KMS-11 (cell line): ENCODE measurements at regions not wholly inside any gene's neighbourhood (a gene's known extent, or its start where the extent isn't known, plus 50 kb on each side); places are given as distances from the start of the nearest gene placed in this dataset.
A peak's percentile ranks its signal among the peaks of the same experiment; 100 is the strongest.

Experiments used
- H2AFZ ChIP-seq: fragments of 200-600 bp; sonication (generic); 2 replicates; pipeline ENCODE4 v1.6.1; 2016; ENCODE audit warnings: antibody characterized with exemption, mixed run types, low read depth
- H3K27ac ChIP-seq: fragments of 200-600 bp; sonication (generic); 2 replicates; pipeline ENCODE4 v1.6.1; 2016; ENCODE audit warnings: mild to moderate bottlenecking, mixed run types
- H3K27me3 ChIP-seq: fragments of 200-600 bp; sonication (generic); 2 replicates; pipeline ENCODE4 v1.6.1; 2017; ENCODE audit warnings: mild to moderate bottlenecking, low read depth, mixed run types, moderate library complexity; ENCODE audit not compliant: insufficient read depth
- H3K36me3 ChIP-seq: fragments of 200-600 bp; sonication (generic); 2 replicates; pipeline ENCODE4 v1.6.1; 2017; ENCODE audit warnings: mild to moderate bottlenecking, mixed run types; ENCODE audit not compliant: insufficient read depth
- H3K4me1 ChIP-seq: fragments of 200-600 bp; sonication (generic); 2 replicates; pipeline ENCODE4 v1.6.1; 2016; ENCODE audit warnings: mild to moderate bottlenecking, low read depth, mixed run types; ENCODE audit not compliant: poor library complexity, severe bottlenecking
- H3K4me2 ChIP-seq: fragments of 200-600 bp; sonication (generic); 2 replicates; pipeline ENCODE4 v1.7.0; 2016; ENCODE audit warnings: mild to moderate bottlenecking, mixed run types
- H3K4me3 ChIP-seq: fragments of 200-600 bp; sonication (generic); IDR thresholded peaks from 2 replicates; pipeline ENCODE4 v1.6.1; 2017; ENCODE audit warnings: low read depth, low read length, mixed read lengths; ENCODE audit not compliant: insufficient read depth
- H3K79me2 ChIP-seq: fragments of 200-600 bp; sonication (generic); 2 replicates; pipeline ENCODE4 v1.6.1; 2016; ENCODE audit warnings: low read depth, mixed run types; ENCODE audit not compliant: insufficient read depth
- H3K9ac ChIP-seq: fragments of 200-600 bp; sonication (generic); 2 replicates; pipeline ENCODE4 v1.6.1; 2016; ENCODE audit warnings: mild to moderate bottlenecking, mixed run types
- H4K20me1 ChIP-seq: fragments of 200-600 bp; sonication (generic); 2 replicates; pipeline ENCODE4 v1.6.1; 2016; ENCODE audit warnings: mild to moderate bottlenecking, mixed run types; ENCODE audit not compliant: insufficient read depth
- TF ChIP-seq, protein P1 (sequence below): fragments of 200-600 bp; sonication (generic); conservative IDR thresholded peaks from 2 replicates; pipeline ENCODE4 v1.6.1; 2017; ENCODE audit warnings: low read depth, mild to moderate bottlenecking, antibody characterized with exemption, low read length, moderate library complexity, mixed read lengths

GRCh38 chr4:184282251-184282713, 64.6 kb upstream of the ENPP6 start:
- H3K27ac ChIP-seq, result peak overlapping the region; percentile 99
- TF ChIP-seq, protein P1, sequence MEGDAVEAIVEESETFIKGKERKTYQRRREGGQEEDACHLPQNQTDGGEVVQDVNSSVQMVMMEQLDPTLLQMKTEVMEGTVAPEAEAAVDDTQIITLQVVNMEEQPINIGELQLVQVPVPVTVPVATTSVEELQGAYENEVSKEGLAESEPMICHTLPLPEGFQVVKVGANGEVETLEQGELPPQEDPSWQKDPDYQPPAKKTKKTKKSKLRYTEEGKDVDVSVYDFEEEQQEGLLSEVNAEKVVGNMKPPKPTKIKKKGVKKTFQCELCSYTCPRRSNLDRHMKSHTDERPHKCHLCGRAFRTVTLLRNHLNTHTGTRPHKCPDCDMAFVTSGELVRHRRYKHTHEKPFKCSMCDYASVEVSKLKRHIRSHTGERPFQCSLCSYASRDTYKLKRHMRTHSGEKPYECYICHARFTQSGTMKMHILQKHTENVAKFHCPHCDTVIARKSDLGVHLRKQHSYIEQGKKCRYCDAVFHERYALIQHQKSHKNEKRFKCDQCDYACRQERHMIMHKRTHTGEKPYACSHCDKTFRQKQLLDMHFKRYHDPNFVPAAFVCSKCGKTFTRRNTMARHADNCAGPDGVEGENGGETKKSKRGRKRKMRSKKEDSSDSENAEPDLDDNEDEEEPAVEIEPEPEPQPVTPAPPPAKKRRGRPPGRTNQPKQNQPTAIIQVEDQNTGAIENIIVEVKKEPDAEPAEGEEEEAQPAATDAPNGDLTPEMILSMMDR, result no peak
- peaks cover 91% of the 10 kb centered on the region for H3K4me1 ChIP-seq
- H3K27me3 ChIP-seq, result no peaks in the 10 kb centered on the region
- peak overlapping the region; percentile 93 for H3K4me2 ChIP-seq
- no peaks in the 10 kb centered on the region for H4K20me1 ChIP-seq
- peaks cover 10% of the 10 kb centered on the region; the same call in 1 of the 2 replicates for H3K79me2 ChIP-seq
- H3K9ac ChIP-seq, result peak overlapping the region; percentile 96
- H2AFZ ChIP-seq, result no peak overlapping the region
- H3K4me3 ChIP-seq, result no peak overlapping the region
- no peaks in the 10 kb centered on the region for H3K36me3 ChIP-seq

GRCh38 chr4:184281231-184282139, 63.8 kb upstream of the ENPP6 start:
- H3K4me3 ChIP-seq, result no peak overlapping the region
- peak overlapping the region; percentile 96 for H3K9ac ChIP-seq
- H3K27me3 ChIP-seq, result no peaks in the 10 kb centered on the region
- H2AFZ ChIP-seq, result no peak overlapping the region
- peaks cover 83% of the 10 kb centered on the region for H3K4me1 ChIP-seq
- TF ChIP-seq, protein P1, result no peak
- H3K27ac ChIP-seq, result peak overlapping the region; percentile 99
- H3K79me2 ChIP-seq, result peaks cover 2% of the 10 kb centered on the region; the same call in 1 of the 2 replicates
- H4K20me1 ChIP-seq, result no peaks in the 10 kb centered on the region
- H3K36me3 ChIP-seq, result no peaks in the 10 kb centered on the region
- peak overlapping the region; percentile 93 for H3K4me2 ChIP-seq

- H3K4me3 ChIP-seq, result no peak overlapping the region
- H3K36me3 ChIP-seq, result no peaks in the 10 kb centered on the region
Measured at GRCh38 chr4:184280591-184281071, 63.0 kb upstream of the ENPP6 start.

DNA sequence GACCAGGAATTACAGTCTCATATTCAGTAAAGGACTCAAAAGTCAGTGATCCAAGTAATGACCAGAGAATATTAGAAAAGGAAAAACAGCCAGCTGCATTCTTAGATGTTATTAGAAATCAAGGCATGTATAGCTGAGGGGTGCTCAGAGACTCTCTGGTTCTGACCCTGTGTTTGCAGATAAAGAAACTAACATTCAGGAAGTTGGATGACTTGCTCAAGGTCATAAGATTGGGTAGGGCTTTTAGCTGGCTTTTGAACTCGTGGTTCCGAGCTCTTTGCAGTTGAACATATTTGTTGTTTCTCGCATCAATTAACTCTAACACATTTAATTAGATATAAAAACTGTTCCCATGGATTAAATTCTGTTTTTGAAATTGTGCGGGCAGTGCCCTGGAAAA, 62.5 kb upstream of the ENPP6 start:
- peak overlapping the region; percentile 96; the same call in 1 of the 2 replicates for H3K9ac ChIP-seq
- H3K4me2 ChIP-seq, result peak overlapping the region; percentile 93
- TF ChIP-seq, protein P1, result no peak
- no peaks in the 10 kb centered on the region; the same call in 1 of the 2 replicates for H3K79me2 ChIP-seq
- H4K20me1 ChIP-seq, result no peaks in the 10 kb centered on the region
- peaks cover 79% of the 10 kb centered on the region for H3K4me1 ChIP-seq
- no peak overlapping the region for H3K4me3 ChIP-seq
- H3K27ac ChIP-seq, result peak overlapping the region; percentile 99
- H3K27me3 ChIP-seq, result no peaks in the 10 kb centered on the region
- H2AFZ ChIP-seq, result no peak overlapping the region
- no peaks in the 10 kb centered on the region for H3K36me3 ChIP-seq

More at GRCh38 chr4:184280591-184281071, 63.0 kb upstream of the ENPP6 start:
- peaks cover 83% of the 10 kb centered on the region for H3K4me1 ChIP-seq
- H3K4me2 ChIP-seq, result peak overlapping the region; percentile 93
- no peak overlapping the region for H2AFZ ChIP-seq
- H3K9ac ChIP-seq, result peak overlapping the region; percentile 96
- no peaks in the 10 kb centered on the region for H4K20me1 ChIP-seq
- TF ChIP-seq, protein P1, result no peak
- no peaks in the 10 kb centered on the region for H3K27me3 ChIP-seq
- H3K27ac ChIP-seq, result peak overlapping the region; percentile 99
- H3K79me2 ChIP-seq, result no peaks in the 10 kb centered on the region; the same call in 1 of the 2 replicates
